Suprapubic skin (tissue), 4 donors: ENCODE measurements at regions not wholly inside any gene's neighbourhood (a gene's known extent, or its start where the extent isn't known, plus 50 kb on each side); places are given as distances from the start of the nearest gene placed in this dataset.

Experiments
- CTCF ChIP-seq, 2 donors: fragments of 200-600 bp in 1 of 2; fragments of 450-650 bp in 1 of 2; sonication (generic) in 1 of 2; IDR thresholded peaks; one replicate each; pipeline ENCODE4 v1.5.1; 2016 to 2019; ENCODE audit warnings: antibody characterized with exemption in 2 of 2, mild to moderate bottlenecking in 1 of 2, moderate library complexity in 1 of 2
- EP300 ChIP-seq: sonication (generic); formaldehyde crosslinking; IDR thresholded peaks from one replicate; pipeline ENCODE4 v1.6.1; 2017; ENCODE audit warnings: antibody characterized with exemption
- POLR2AphosphoS5 ChIP-seq, 3 donors: sonication (generic); formaldehyde crosslinking; IDR thresholded peaks; one replicate each; pipeline ENCODE4 v1.6.1; 2017; ENCODE audit warnings: antibody characterized with exemption in 3 of 3

- TF ChIP-seq CTCF (IDR thresholded peaks at IDR 0.05) (no peak), POLR2AphosphoS5 (IDR thresholded peaks at IDR 0.05) (no peak), EP300 (no peak)
Measured at GRCh38 chr1:38249001-38249400, 202.4 kb upstream of the POU3F1 start.
